HFFc6 (cell line): ENCODE measurements at regions not wholly inside any gene's neighbourhood (a gene's known extent, or its start where the extent isn't known, plus 50 kb on each side); places are given as distances from the start of the nearest gene placed in this dataset.

Source experiments
- DNase-seq: peaks from one replicate; pipeline ENCODE4 v3.0.0-alpha.2; 2018
- H3K27ac Mint-ChIP-seq: 2 replicates; pipeline ENCODE4 v1.8.0; 2020; ENCODE audit warnings: mild to moderate bottlenecking, mixed read lengths
- H3K27me3 Mint-ChIP-seq: 2 replicates; pipeline ENCODE4 v1.8.0; 2021; ENCODE audit warnings: mild to moderate bottlenecking, moderate library complexity, mixed read lengths; ENCODE audit not compliant: insufficient read depth
- H3K36me3 Mint-ChIP-seq: 2 replicates; pipeline ENCODE4 v1.8.0; 2021; ENCODE audit warnings: low read depth, mixed read lengths
- H3K4me1 Mint-ChIP-seq: 2 replicates; pipeline ENCODE4 v1.8.0; 2020; ENCODE audit warnings: low read depth, mixed read lengths
- H3K4me3 Mint-ChIP-seq: 2 replicates; pipeline ENCODE4 v1.8.0; 2020; ENCODE audit warnings: mild to moderate bottlenecking, moderate library complexity, mixed read lengths
- H3K9me3 Mint-ChIP-seq: 2 replicates; pipeline ENCODE4 v1.8.0; 2020; ENCODE audit warnings: mild to moderate bottlenecking, mixed read lengths
- CTCF ChIP-seq: fragments of 200-600 bp; sonication (generic); IDR thresholded peaks from 2 replicates; pipeline ENCODE4 v1.5.0; 2021; ENCODE audit warnings: antibody characterized with exemption, mild to moderate bottlenecking

GRCh38 chr4:37002625-37003024 is 241.9 kb upstream of the NWD2 start:
- Mint-ChIP-seq H3K27me3 (peaks cover 4% of the 10 kb centered on the region; the same call in 1 of the 2 replicates), H3K27ac (no peak overlapping the region), H3K9me3 (peaks cover 37% of the 10 kb centered on the region), H3K4me1 (no peaks in the 10 kb centered on the region), H3K4me3 (no peak overlapping the region), H3K36me3 (peaks cover 10% of the 10 kb centered on the region; the same call in 1 of the 2 replicates)
- DNase-seq, result no peak
- no peak for TF ChIP-seq CTCF

GRCh38 chr4:37008199-37008598 is 236.3 kb upstream of the NWD2 start:
- Mint-ChIP-seq H3K4me3 (no peak overlapping the region), H3K36me3 (peaks cover 6% of the 10 kb centered on the region; the same call in 1 of the 2 replicates), H3K9me3 (peaks cover 57% of the 10 kb centered on the region), H3K27ac (no peak overlapping the region), H3K27me3 (peaks cover 6% of the 10 kb centered on the region), H3K4me1 (no peaks in the 10 kb centered on the region)
- TF ChIP-seq CTCF, result no peak
- DNase-seq, result no peak

GRCh38 chr4:37014584-37014983 is 230.0 kb upstream of the NWD2 start:
- H3K4me1 Mint-ChIP-seq, result no peaks in the 10 kb centered on the region
- DNase-seq, result no peak
- no peak overlapping the region for H3K27ac Mint-ChIP-seq
- TF ChIP-seq CTCF, result no peak
- no peaks in the 10 kb centered on the region for H3K36me3 Mint-ChIP-seq
- peaks cover 52% of the 10 kb centered on the region for H3K9me3 Mint-ChIP-seq
- H3K4me3 Mint-ChIP-seq, result no peak overlapping the region
- no peaks in the 10 kb centered on the region; the same call in 1 of the 2 replicates for H3K27me3 Mint-ChIP-seq

GRCh38 chr4:37015391-37015790 is 229.2 kb upstream of the NWD2 start:
- no peak for TF ChIP-seq CTCF
- Mint-ChIP-seq H3K27ac (no peak overlapping the region), H3K4me3 (no peak overlapping the region), H3K27me3 (no peaks in the 10 kb centered on the region; the same call in 1 of the 2 replicates), H3K36me3 (no peaks in the 10 kb centered on the region), H3K9me3 (peaks cover 48% of the 10 kb centered on the region), H3K4me1 (no peaks in the 10 kb centered on the region)
- DNase-seq, result no peak

GRCh38 chr4:37023504-37023903 is 221.0 kb upstream of the NWD2 start:
- no peaks in the 10 kb centered on the region for H3K36me3 Mint-ChIP-seq
- DNase-seq, result no peak
- H3K4me1 Mint-ChIP-seq, result no peaks in the 10 kb centered on the region
- no peak for TF ChIP-seq CTCF
- H3K4me3 Mint-ChIP-seq, result no peak overlapping the region
- no peak overlapping the region for H3K27ac Mint-ChIP-seq
- H3K27me3 Mint-ChIP-seq, result no peaks in the 10 kb centered on the region
- peaks cover 58% of the 10 kb centered on the region for H3K9me3 Mint-ChIP-seq

GRCh38 chr4:37023996-37024395 is 220.5 kb upstream of the NWD2 start:
- Mint-ChIP-seq H3K36me3 (no peaks in the 10 kb centered on the region), H3K9me3 (peaks cover 59% of the 10 kb centered on the region), H3K4me3 (no peak overlapping the region), H3K27ac (no peak overlapping the region), H3K27me3 (no peaks in the 10 kb centered on the region), H3K4me1 (no peaks in the 10 kb centered on the region)
- DNase-seq, result no peak
- no peak for TF ChIP-seq CTCF
